Neural crest cell (in vitro differentiated cells): ENCODE measurements at regions not wholly inside any gene's neighbourhood (a gene's known extent, or its start where the extent isn't known, plus 50 kb on each side); places are given as distances from the start of the nearest gene placed in this dataset.
"Not testable (repeated sequence)": the region's sequence is repeated elsewhere in the genome, so short reads cannot be mapped to it uniquely, and the experiment has no call there.

ENCODE experiments used
- DNase-seq: peaks from one replicate; pipeline ENCODE4 v3.0.0; 2021; ENCODE audit warnings: low read depth, mixed read lengths, low spot score
- H3K27ac Mint-ChIP-seq: one replicate; pipeline ENCODE4 v1.8.0; 2021; ENCODE audit warnings: mild to moderate bottlenecking, mixed read lengths; ENCODE audit not compliant: unreplicated experiment
- H3K27me3 Mint-ChIP-seq: 2 replicates; pipeline ENCODE4 v1.8.0; 2021; ENCODE audit warnings: low read depth, mild to moderate bottlenecking, mixed read lengths
- H3K36me3 Mint-ChIP-seq: 2 replicates; pipeline ENCODE4 v1.8.0; 2021; ENCODE audit warnings: low read depth, mild to moderate bottlenecking, mixed read lengths
- H3K4me1 Mint-ChIP-seq: 2 replicates; pipeline ENCODE4 v1.8.0; 2021; ENCODE audit warnings: mixed read lengths
- H3K4me3 Mint-ChIP-seq: one replicate; pipeline ENCODE4 v1.8.0; 2021; ENCODE audit warnings: mild to moderate bottlenecking, mixed read lengths
- H3K9me3 Mint-ChIP-seq: 2 replicates; pipeline ENCODE4 v1.8.0; 2021; ENCODE audit warnings: mixed read lengths
- CTCF ChIP-seq: fragments of 200-600 bp; sonication (generic); conservative IDR thresholded peaks from 2 replicates; pipeline ENCODE4 v1.5.0; 2021; ENCODE audit warnings: antibody characterized with exemption, mild to moderate bottlenecking

GRCh38 chr5:164139423-164139822, 634.0 kb downstream of the MAT2B start:
- Mint-ChIP-seq H3K27me3 (no peaks in the 10 kb centered on the region), H3K4me1 (no peaks in the 10 kb centered on the region), H3K36me3 (peaks cover under 1% of the 10 kb centered on the region), H3K9me3 (no peaks in the 10 kb centered on the region), H3K4me3 (no peak overlapping the region), H3K27ac (no peak overlapping the region)
- no peak for TF ChIP-seq CTCF
- DNase-seq: no peak

- Mint-ChIP-seq H3K4me3 (no peak overlapping the region), H3K9me3 (no peaks in the 10 kb centered on the region), H3K27me3 (no peaks in the 10 kb centered on the region), H3K4me1 (no peaks in the 10 kb centered on the region), H3K27ac (no peak overlapping the region), H3K36me3 (no peaks in the 10 kb centered on the region)
- TF ChIP-seq CTCF: no peak
- no peak for DNase-seq
Measured at GRCh38 chr5:164145458-164145857, 640.0 kb downstream of the MAT2B start.

- Mint-ChIP-seq H3K9me3 (no peaks in the 10 kb centered on the region), H3K4me3 (no peak overlapping the region), H3K27ac (no peak overlapping the region), H3K36me3 (no peaks in the 10 kb centered on the region), H3K4me1 (no peaks in the 10 kb centered on the region), H3K27me3 (no peaks in the 10 kb centered on the region)
- TF ChIP-seq CTCF: no peak
- DNase-seq: no peak
Measured at GRCh38 chr5:164146223-164146622, 640.8 kb downstream of the MAT2B start.

- Mint-ChIP-seq H3K9me3 (no peaks in the 10 kb centered on the region), H3K4me1 (no peaks in the 10 kb centered on the region), H3K27me3 (no peaks in the 10 kb centered on the region), H3K27ac (no peak overlapping the region), H3K36me3 (no peaks in the 10 kb centered on the region), H3K4me3 (no peak overlapping the region)
- DNase-seq: no peak
- no peak for TF ChIP-seq CTCF
Measured at GRCh38 chr5:164148292-164148691, 642.9 kb downstream of the MAT2B start.

GRCh38 chr5:164152539-164152938, 647.1 kb downstream of the MAT2B start:
- not testable (repeated sequence) for H3K27ac Mint-ChIP-seq, DNase-seq, H3K36me3 Mint-ChIP-seq, H3K27me3 Mint-ChIP-seq, H3K9me3 Mint-ChIP-seq, H3K4me3 Mint-ChIP-seq, H3K4me1 Mint-ChIP-seq

- no peak for TF ChIP-seq CTCF
- Mint-ChIP-seq H3K9me3 (no peaks in the 10 kb centered on the region), H3K27ac (no peak overlapping the region), H3K4me3 (no peak overlapping the region), H3K27me3 (no peaks in the 10 kb centered on the region), H3K4me1 (no peaks in the 10 kb centered on the region), H3K36me3 (no peaks in the 10 kb centered on the region)
- no peak for DNase-seq
Measured at GRCh38 chr5:164153469-164154172, 648.2 kb downstream of the MAT2B start.
